Stimulated activated CD8-positive, alpha-beta memory T cell treated with anti-CD3 and anti-CD28 coated beads, Interleukin-15, amount 100 ng/mL, for 1 hour (primary cell): ENCODE measurements at regions not wholly inside any gene's neighbourhood (a gene's known extent, or its start where the extent isn't known, plus 50 kb on each side); places are given as distances from the start of the nearest gene placed in this dataset.

Experiments used
- DNase-seq: peaks from one replicate; pipeline ENCODE4 v3.0.0-alpha.2; 2020; ENCODE audit warnings: low read depth

- DNase-seq = no peak
Measured at GRCh38 chr15:93239591-93239990, 150.6 kb upstream of the RGMA start.

- DNase-seq = no peak
Measured at GRCh38 chr15:93238641-93239040, 149.6 kb upstream of the RGMA start.

GRCh38 chr15:93235926-93236780 lies 147.1 kb upstream of the RGMA start:
- DNase-seq = no peak

GRCh38 chr15:93235269-93235668 lies 146.3 kb upstream of the RGMA start:
- DNase-seq = no peak

GRCh38 chr15:93233710-93234109 lies 144.7 kb upstream of the RGMA start:
- DNase-seq = no peak

- DNase-seq = no peak
Measured at GRCh38 chr15:93232845-93233244, 143.8 kb upstream of the RGMA start.

- no peak for DNase-seq
Measured at GRCh38 chr15:93231994-93232393, 143.0 kb upstream of the RGMA start.

GRCh38 chr15:93231261-93231925 lies 142.4 kb upstream of the RGMA start:
- DNase-seq = no peak

- DNase-seq = no peak
Measured at GRCh38 chr15:93228546-93228945, 139.5 kb upstream of the RGMA start.

- DNase-seq = no peak
Measured at GRCh38 chr15:93223803-93224202, 134.8 kb upstream of the RGMA start.

- no peak for DNase-seq
Measured at GRCh38 chr15:93221759-93222158, 132.7 kb upstream of the RGMA start.

- no peak for DNase-seq
Measured at GRCh38 chr15:93219859-93220420, 130.9 kb upstream of the RGMA start.

- DNase-seq = no peak
Measured at GRCh38 chr15:93217343-93217742, 128.3 kb upstream of the RGMA start.

- no peak for DNase-seq
Measured at GRCh38 chr15:93214106-93214505, 125.1 kb upstream of the RGMA start.

- DNase-seq = no peak
Measured at GRCh38 chr15:93213281-93213680, 124.3 kb upstream of the RGMA start.

GRCh38 chr15:93212578-93212977 lies 123.6 kb upstream of the RGMA start:
- DNase-seq = no peak

GRCh38 chr15:93210995-93211394 lies 122.0 kb upstream of the RGMA start:
- DNase-seq = no peak

- no peak for DNase-seq
Measured at GRCh38 chr15:93209690-93210445, 120.9 kb upstream of the RGMA start.

GRCh38 chr15:93206893-93207292 lies 117.9 kb upstream of the RGMA start:
- DNase-seq = no peak

GRCh38 chr15:93205413-93205812 lies 116.4 kb upstream of the RGMA start:
- DNase-seq = no peak

- DNase-seq = no peak
Measured at GRCh38 chr15:93203036-93203435, 114.0 kb upstream of the RGMA start.

- no peak for DNase-seq
Measured at GRCh38 chr15:93202405-93202804, 113.4 kb upstream of the RGMA start.

GRCh38 chr15:93201940-93202339 lies 112.9 kb upstream of the RGMA start:
- DNase-seq = no peak
